ENCODE measurements at regions not wholly inside any gene's neighbourhood (a gene's known extent, or its start where the extent isn't known, plus 50 kb on each side); places are given as distances from the start of the nearest gene placed in this dataset.
"Not testable (repeated sequence)": the region's sequence is repeated elsewhere in the genome, so short reads cannot be mapped to it uniquely, and the experiment has no call there.

DNA sequence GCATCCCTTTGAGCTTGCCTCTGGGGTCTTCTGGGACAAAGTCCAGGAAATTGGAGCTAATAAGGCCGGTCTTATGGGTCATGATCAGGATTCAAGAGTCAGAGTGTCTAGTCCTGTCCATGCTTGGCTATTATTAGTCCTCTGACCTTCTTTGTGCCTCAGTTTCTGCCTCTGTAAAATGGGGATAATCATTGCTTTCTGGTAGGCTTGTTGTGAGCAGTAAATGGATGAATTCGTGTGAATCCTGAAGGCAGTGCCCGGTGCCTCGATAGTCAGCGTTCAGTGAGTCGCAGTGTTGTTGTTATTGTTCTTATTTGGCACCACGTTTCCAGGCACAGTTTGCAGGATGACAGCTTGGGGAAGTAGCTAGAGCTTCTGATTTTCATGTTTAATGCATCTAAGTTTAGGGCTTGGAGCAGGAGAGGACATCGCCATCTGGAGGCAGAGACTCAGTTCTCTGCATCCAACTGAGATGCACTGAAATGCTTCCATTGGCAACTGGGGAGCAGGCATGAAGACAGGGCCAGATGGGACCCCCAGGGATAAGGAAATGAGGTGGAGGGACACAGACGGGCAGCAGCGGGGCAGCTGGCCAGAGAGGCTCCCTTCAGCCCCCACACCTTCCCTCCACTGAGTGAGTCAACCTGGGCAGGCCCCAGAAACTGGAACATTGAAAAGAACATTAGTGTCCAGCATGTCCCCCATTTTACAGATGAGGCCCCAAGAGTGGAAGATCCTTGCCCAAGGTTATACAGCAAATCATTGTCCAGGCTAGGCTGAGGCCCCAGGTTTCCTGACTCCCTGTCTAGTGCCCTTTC lies 160.3 kb downstream of the PTPRU start:
- no peak for DNase-seq

GRCh38 chr1:29395736-29396437 lies 159.6 kb downstream of the PTPRU start:
- DNase-seq = no peak

DNA sequence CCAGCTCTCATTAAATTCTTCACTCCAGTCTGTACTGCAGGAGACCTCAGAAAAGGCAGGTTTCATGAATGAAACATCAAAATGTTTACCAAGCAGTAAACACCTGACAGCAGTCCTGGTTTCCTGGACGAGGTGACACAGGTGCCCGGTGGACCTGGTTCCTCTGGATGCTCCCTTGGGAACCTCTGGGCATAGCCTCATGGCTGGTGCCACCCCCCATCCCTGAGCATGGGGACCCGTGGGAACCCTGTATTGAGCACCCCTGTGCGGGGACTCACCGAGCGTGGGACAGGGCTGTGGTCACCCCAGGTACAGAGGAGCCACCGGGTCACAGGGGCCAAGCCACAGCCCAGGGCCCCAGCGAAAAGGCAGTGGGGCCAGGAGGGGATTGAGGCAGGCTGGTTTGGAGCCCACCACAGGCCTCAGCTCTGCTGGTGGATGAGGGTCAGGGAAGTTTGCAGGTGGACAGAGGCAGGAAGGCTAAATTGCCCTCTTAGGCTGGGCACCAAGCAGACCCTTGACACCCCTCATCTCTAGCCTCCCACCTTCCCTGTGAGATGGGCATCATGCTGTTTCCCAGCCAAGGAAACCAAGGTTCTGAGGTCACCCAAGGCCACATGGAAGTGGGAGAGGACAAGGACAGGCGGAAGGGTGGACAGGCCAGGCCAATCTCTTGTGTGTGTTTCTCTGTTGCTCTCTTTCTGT lies 158.4 kb downstream of the PTPRU start:
- no peak for DNase-seq

- DNase-seq = no peak
These were observed 157.1 kb downstream of the PTPRU start for GRCh38 chr1:29393451-29393826.

DNA sequence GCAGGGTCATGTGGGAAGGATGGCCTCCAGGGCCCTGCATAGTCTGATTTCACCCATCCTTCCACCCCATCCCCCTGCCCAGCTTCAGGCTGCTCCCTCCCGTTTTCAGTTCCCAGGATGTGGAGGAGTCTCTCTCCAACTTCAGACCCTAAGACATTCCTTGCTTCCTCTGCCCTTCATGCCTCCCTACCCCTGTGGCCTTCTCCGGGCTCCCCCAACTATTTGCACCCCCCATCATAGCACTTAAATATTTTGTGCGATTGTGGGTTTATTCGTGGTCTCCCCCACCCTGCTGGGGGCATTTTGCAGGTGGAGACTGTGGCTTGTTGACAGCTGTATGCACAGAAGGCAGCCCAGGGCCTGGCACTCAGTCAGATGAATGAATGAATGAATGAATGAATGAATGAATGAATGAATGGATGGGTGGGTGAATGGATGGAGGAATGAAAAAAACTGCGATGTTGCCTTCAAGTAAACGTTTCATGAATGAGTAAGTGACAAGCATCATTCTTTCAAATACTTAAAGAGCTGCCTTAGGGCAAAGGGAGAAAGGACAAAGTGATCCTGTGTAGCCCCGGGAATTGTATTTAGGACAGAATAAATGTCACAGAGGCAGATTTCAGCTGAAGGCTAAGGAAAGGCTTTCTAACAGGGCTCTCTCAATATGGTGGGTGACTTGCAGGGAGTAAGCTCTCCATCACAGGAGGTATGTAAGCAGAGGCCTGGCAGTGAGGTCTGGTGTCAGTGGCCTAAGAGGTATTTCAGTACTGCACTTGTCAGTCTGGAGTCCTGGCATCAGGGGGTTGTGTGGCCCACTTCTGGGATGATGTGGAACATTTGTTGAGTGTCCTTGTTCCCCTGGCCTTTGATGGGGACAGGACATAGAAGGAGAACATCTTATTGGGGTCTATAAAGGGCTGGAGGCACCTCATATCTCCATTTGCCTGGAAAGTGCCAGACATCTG lies 156.4 kb downstream of the PTPRU start:
- no peak for DNase-seq

- no peak for DNase-seq
These were observed 155.7 kb downstream of the PTPRU start for GRCh38 chr1:29392036-29392435.

- DNase-seq = no peak
These were observed 155.1 kb downstream of the PTPRU start for GRCh38 chr1:29391362-29391880.

DNA sequence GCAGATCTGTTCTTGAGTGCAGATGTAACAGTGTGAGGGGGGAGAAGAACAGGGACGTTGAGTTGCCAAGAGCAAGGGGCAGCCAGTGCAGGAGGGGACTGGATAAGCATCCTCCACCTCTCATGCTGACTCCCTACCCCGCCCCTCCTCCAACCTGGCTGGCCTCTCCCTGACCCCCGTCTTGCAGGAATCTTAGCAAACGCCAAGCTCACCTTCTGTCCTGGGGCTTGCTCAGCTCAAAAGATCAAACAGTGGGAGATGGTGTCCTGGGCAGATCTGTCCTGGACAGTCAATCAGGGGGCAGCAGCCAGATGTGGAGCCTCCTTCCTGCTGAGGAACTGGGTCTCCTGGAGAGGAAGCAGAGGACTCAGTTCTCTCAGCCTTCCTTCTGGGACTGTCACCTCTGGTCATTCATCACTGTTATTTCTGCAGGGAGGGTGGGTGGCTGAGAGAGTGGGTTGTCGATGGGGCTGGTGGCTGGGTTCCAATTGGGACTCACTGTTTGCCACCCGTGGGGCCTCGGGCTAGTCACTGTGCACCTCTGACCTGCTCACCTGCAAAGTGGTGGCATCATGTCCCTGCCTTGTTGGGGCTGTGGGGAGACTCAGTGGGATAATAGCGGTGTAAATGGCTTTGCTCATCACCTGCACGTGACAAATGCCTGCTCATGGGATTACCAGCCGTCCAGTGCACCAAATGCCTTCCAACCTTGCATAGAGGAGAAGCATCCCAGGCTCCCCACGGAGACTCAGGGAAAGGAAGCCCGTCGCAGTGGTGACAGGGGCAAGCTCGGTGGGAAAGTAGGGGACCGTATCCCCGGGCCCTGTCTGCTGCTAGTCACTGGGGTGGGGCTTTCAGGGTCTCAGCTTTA lies 154.4 kb downstream of the PTPRU start:
- no peak for DNase-seq

GRCh38 chr1:29390075-29390474 lies 153.8 kb downstream of the PTPRU start:
- no peak for DNase-seq

GRCh38 chr1:29389533-29390041 lies 153.3 kb downstream of the PTPRU start:
- no peak for DNase-seq

DNA sequence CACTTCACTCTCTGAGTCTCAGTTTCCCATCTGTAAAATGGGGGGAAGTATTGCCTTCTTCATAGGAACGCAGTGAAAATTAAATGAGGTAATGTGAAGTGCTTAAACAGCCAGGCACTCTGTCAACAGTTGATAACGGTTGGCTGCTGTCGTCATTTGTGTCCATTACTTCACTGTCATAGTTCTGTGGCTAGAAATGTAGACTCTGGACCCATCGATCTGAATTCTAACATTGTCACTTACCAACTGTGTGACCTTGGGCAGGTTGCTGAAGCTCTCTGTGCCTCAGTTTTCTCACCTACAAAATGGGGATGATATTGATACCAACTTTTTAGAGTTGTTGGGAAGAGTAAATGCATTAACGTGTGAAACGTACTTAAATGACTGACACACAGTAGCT lies 152.6 kb downstream of the PTPRU start:
- DNase-seq = no peak

- no peak for DNase-seq
These were observed 151.8 kb downstream of the PTPRU start for GRCh38 chr1:29388170-29388569.

DNA sequence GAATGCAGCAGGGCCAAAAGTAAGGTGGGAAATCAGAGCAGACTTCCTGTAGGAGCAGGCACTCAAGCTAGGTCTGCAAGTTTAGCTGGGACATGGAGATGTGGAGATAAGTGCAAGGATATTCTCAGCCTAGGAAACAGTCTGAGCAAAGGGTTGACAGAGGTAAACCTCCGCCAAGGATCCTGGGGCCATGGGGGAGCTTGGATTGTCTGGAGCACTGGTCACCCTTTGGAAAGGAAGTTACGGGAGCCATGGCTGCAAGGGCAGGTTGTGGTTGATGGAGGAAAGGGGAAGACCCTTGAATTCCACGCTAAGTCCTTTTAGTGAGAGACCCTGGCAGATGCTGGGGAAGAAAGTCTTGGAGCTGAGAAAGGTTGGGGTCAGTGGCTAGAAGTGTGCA lies 150.9 kb downstream of the PTPRU start:
- no peak for DNase-seq

DNA sequence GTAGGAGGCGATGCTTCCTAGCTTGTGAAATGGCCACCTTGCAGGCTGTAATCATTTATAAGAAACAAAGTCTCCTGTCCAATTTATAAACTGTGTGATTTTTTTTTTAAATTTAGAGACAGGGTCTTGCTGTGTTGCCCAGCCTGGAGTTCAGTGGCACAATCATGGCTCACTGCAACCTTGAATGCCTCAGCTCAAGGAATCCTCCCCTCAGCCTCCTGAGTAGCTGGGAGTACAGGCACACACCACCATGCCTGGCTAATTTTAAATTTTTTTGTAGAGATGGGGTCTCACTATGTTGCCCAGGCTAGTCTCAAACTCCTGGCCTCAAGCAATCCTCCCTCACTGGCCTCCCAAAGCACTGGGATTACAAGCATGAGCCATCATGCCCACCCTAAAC lies 150.1 kb downstream of the PTPRU start:
- DNase-seq = not testable (repeated sequence)

DNA sequence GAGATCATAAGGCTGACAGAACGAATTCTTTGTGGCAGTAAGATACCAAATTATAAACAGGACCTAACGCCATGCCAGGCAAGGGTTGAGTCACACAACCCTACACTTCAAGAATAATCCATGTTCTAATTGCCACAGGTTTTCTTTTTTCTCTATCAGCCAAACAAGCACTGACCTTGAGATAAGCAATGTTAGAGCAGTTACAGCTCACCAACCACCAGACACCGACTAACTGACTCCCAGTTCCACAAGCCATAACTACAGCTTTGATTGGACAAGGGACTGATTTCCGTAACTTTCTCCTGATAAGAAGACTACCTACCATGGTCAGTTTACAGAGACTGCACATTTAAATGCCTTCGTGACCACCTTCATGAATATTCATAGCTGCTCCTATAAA lies 149.6 kb downstream of the PTPRU start:
- no peak for DNase-seq

DNA sequence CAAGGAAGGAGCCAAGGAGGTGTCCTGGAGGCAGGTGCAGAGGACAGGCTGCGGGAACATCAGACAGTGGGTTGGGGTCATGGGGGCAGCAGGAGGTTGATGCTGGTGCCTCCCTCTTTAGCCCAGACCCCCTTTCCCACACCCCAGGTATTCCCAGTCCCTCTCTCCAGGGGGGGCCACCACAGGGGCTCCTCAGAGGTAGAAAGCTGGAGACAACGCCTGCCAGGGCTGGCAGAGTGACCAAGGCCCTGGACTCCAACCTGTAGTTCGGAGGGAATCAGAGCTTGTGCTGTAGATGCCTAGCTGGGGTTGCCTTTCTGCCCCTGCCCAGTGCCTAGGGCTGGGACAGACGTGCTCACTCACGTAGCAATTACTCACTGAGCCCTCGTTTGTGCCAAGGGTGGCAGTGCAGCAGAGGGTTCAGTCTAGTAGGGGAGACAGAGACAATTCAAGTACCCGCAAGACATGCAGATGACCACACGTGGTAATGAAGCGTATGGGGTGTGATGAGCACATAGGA lies 148.2 kb downstream of the PTPRU start:
- DNase-seq = no peak

DNA sequence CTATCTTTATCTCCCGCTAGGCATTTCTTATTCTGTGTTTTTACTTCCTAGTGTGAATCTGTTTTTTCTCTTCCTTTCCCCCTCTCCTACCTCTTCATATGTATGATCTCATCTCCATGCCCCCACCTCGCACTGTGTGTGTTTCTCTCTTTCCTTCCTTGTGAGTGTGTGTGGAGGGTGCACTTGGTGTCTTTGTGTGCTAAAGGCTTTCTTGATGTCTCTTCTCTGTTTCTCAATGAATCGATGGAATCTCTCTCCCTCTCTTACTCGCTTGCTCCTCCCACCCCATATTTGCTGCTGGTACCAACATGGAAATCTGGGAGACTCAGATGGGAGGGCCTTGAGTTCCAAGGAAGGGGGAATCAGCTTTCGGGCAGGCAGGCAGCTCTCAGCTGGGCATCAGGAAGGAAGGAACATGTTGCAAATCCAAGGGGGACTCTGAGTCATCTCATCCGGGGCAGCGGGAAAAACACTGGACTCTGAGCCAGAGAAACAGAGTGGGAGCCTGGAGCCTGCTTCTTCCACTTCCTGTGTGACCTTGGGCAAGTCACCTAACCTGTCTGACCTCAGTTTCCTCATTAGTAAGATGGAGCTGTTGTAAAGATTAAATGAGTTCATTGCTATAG lies 147.5 kb downstream of the PTPRU start:
- DNase-seq = no peak

GRCh38 chr1:29382851-29383745 lies 146.8 kb downstream of the PTPRU start:
- DNase-seq = no peak

DNA sequence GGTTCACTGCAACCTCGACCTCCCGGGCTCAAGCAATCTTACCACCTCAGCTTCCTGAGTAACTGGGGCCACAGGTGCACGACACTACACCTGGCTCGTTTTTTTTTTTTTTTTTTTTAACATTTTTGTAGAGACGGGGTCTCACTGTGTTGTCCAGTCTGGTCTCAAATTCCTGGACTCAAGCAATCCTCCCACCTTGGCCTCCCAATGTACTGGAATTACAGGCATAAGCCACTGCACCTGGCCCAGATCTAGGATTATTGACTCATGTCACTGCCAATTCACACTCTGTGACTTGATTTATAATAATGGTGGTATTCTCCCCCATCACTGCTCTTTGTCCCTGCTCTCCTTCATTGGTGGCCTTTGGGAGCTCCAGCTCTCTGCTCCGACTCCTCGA lies 145.1 kb downstream of the PTPRU start:
- no peak for DNase-seq
